ENCODE measurements at regions not wholly inside any gene's neighbourhood (a gene's known extent, or its start where the extent isn't known, plus 50 kb on each side); places are given as distances from the start of the nearest gene placed in this dataset.
"Not testable (repeated sequence)": the region's sequence is repeated elsewhere in the genome, so short reads cannot be mapped to it uniquely, and the experiment has no call there.

DNA sequence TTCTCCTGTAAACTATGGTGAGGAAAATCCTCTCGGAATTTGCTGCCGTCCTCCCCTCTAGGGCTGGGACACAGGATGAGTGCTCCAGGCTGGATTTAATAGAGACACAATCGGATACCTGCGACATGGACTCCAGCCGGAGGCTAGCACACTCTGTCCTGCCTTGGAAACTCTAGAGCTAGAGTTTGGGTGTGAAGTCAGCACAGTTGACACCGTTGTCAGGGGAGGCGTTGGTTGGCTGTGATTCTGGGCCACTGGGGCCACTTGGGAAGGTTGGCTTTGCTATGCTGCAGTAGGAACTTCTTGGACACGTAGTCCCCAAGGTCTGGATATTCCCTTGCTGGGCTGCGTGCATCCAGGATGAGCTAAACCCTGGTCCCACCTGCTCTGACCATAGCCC, 169.4 kb downstream of the NRN1 start:
- DNase-seq (ENCODE audit: low read depth) = no peak

DNA sequence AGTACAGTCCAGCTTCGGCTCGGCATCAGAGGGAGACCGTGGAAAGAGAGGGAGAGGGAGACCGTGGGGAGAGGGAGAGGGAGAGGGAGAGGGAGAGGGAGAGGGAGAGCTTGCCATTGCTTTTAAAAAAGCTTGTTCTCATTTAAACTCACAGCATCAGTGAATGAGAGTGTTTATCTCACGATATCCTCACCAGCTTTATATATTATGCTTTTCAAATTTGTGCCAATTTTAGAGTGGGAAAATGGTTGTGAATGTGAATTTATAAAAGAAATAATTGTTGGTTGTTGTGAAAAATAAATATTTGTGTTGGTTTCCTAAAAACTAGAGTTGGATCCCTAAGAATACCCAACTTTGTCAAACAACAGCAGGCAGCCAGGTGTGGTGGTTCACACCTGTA, 170.1 kb downstream of the NRN1 start:
- not testable (repeated sequence) for DNase-seq (ENCODE audit: low read depth)

DNA sequence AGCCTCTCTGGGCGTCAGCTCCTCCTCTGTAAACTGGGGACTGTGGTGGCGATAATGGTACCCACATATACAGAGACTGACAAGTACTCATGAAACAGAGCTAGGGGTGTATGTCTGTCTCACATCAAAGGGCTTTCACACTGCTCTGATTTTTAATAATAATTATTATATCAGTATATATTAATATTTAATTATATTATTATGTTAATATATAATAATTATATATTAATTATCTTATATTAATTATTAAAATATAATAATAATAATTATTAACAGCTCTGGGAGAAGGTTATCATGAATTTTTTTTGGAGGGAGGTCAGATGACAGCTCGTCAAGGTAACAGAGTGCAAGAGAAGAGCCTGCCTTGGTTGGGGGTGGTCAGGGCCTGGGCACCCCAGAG, 173.6 kb downstream of the NRN1 start:
- no peak for DNase-seq (ENCODE audit: low read depth)

DNA sequence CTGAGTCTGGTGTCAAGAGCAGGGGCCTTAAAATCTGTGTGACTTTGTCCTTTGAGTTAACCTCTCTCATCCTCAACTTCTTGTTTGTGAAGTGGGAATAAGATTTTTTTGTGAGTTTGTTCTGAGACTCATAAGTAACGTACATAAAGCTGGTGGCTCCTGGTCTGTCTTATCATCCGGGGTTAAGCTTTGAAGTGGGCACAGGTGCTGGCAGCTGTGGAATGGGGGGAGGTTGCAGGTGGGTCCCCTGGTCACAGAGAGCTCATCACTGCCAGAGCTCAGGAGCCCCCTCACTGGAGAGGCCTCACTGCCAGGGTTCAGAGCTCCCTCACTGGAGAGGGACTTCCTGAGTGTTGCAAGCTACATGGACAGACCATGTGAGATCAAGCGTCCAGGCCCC, 174.1 kb downstream of the NRN1 start:
- DNase-seq (ENCODE audit: low read depth) = no peak

DNA sequence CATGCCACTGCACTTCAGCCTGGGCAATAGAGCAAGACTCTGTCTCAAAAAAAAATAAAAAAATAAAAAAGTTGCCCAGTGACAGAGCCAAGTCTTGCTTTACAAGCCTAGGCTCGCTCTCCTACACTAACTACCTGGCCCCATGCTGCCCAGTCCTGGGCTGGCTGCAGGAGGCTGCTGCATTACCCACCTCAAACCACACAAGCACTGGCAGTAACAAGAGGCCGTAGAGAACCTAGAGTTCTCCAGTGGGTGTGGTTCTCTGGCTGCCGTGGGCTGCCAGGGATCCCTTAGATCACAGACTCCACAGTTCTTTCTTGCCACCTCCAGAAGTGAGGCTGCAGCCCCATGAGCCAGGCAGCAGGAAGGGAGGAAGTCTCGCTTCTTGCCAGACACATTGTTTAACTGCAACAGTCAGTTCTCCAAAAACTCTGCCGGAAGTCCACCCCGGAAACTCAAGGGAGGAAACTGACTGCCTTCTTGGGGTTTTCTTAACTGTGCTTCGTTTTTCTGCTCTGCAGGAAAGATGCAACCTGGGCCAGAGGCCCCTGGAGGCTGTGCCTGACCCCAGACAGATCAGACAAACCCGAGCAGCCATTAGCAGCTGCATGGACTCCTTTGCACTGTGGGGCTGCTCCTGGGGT, 175.4 kb downstream of the NRN1 start:
- DNase-seq (ENCODE audit: low read depth) = peak; percentile 13

DNA sequence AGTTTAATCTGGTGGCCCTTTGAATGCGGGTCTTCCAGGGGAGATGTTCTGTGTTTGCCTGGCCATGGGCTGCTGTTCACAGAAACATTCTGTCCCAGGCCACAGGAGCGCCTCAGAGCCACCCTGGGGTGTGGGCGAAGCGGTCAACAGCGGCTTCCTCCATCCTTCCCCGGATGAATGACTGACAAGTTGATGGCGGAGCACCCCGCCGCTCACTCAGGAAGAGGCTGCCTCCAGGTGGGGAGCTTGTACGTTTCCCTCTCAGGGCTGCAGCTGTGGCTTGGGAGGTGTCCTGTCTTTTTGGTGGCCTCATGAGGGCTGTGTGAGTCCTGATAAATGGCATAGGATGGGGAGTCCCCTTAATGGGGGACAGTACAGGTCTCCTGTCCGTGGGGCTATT, 178.4 kb downstream of the NRN1 start:
- no peak for DNase-seq (ENCODE audit: low read depth)

DNA sequence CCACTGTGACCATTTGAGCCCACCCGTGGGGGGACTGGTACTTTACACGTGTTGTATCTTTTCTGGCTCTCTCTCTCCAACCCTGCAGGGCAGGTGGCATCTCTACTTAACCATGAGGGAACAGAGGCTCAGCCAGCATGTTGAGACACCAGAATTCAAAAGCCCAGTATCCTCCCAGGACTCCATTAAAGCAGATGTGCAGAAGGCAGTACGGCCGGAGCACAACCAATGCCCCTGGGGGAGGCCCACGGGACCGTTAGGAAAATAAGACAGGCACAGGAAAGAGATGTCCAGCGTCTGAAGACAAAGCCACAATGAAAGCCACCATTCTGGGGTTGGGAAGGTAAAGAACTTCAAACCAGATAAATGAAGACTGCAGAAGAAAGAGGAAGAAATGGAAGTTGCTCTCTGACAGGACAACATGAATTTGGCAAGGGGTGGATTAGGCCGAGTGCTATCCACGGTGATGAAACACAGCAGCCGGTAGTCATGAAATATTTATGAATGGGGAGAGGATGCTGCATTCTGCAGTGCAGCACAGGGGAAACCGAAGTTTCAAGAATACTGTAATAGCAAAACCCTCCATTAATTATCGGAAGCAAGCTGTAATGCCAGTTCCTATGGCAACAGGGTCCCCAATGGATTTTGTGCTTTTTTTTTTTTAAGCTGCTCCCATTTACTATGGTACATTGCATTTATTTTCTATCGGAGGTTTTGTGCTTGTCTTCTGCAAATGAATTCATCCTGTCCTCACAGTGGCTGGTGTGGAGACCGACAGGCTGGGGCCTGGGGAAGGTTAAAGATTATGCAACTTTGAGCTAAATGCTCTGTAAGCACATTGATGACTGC, 179.4 kb downstream of the NRN1 start:
- no peak for DNase-seq (ENCODE audit: low read depth)

DNA sequence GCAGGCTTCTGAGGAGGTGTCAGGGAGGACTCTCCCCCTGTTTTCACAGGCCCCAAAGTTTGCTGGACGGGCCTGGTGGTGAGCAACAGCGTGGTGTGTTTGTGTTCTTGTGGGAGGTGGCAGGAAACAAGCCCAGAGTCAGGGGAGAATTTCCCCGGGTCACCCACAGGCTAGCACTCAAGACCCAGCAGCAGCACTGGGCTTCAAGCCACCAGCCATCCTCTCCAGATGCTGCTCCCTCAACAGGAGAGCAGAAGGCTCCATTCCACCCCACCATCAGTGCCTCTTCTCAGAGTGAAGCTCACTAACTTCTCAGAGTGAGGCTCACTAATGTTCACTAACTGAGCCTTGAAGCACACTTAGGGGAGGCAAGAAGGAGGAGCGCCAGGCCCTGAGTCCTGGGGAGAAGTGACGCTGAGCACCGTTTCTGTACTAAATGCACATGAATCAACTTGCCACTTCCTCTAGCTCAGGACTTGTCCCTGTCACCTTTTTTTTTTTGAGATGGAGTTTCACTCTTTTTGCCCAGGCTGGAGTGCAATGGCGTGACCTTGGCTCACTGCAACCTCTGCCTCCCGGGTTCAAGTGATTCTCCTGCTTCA, 182.2 kb downstream of the NRN1 start:
- DNase-seq (ENCODE audit: low read depth) = not testable (repeated sequence)

Data from stimulated activated CD8-positive, alpha-beta memory T cell treated with anti-CD3 and anti-CD28 coated beads, Interleukin-12 subunit alpha, Interleukin-12 subunit beta, amount 100 ng/mL, for 4 hours (primary cell).